ENCODE measurements at regions not wholly inside any gene's neighbourhood (a gene's known extent, or its start where the extent isn't known, plus 50 kb on each side); places are given as distances from the start of the nearest gene placed in this dataset.

GRCh38 chr10:44172883-44173607, 211.9 kb downstream of the CXCL12 start:
- H3K4me1 Mint-ChIP-seq (ENCODE audit: low read depth, unreplicated experiment), result no peaks in the 10 kb centered on the region
- BruUV-seq (replicated peaks), result no TSS peak
- H3K9me3 Mint-ChIP-seq (ENCODE audit: low read depth, unreplicated experiment), result peaks cover 19% of the 10 kb centered on the region
- DNase-seq, result no peak
- intact Hi-C loops (cut with micrococcal nuclease; ENCODE audit: unreplicated experiment), result no loop called here
- CTCF ChIA-PET, result no interaction called here
- peaks cover 9% of the 10 kb centered on the region for H3K27me3 Mint-ChIP-seq (ENCODE audit: unreplicated experiment)
- TF ChIP-seq CTCF (IDR thresholded peaks at IDR 0.05; ENCODE audit: unreplicated experiment), result no peak
- no peaks in the 10 kb centered on the region for H3K36me3 Mint-ChIP-seq (ENCODE audit: insufficient read depth, unreplicated experiment)
- no peak overlapping the region for H3K4me3 Mint-ChIP-seq (ENCODE audit: low read depth, unreplicated experiment)
- no peak overlapping the region for H3K27ac Mint-ChIP-seq (ENCODE audit: unreplicated experiment)

GRCh38 chr10:44171765-44172164, 213.1 kb downstream of the CXCL12 start:
- Mint-ChIP-seq H3K9me3 (ENCODE audit: low read depth, unreplicated experiment) (peaks cover 19% of the 10 kb centered on the region), H3K4me3 (ENCODE audit: low read depth, unreplicated experiment) (no peak overlapping the region), H3K27ac (ENCODE audit: unreplicated experiment) (no peak overlapping the region), H3K4me1 (ENCODE audit: low read depth, unreplicated experiment) (no peaks in the 10 kb centered on the region), H3K36me3 (ENCODE audit: insufficient read depth, unreplicated experiment) (no peaks in the 10 kb centered on the region), H3K27me3 (ENCODE audit: unreplicated experiment) (peaks cover 9% of the 10 kb centered on the region)
- no peak for TF ChIP-seq CTCF (IDR thresholded peaks at IDR 0.05; ENCODE audit: unreplicated experiment)
- intact Hi-C loops (cut with micrococcal nuclease; ENCODE audit: unreplicated experiment), result no loop called here
- no peak for DNase-seq
- CTCF ChIA-PET, result no interaction called here
- BruUV-seq (replicated peaks), result no TSS peak

- H3K4me1 Mint-ChIP-seq (ENCODE audit: low read depth, unreplicated experiment), result no peaks in the 10 kb centered on the region
- peaks cover 9% of the 10 kb centered on the region for H3K27me3 Mint-ChIP-seq (ENCODE audit: unreplicated experiment)
- H3K36me3 Mint-ChIP-seq (ENCODE audit: insufficient read depth, unreplicated experiment), result no peaks in the 10 kb centered on the region
- no peak for DNase-seq
- intact Hi-C loops (cut with micrococcal nuclease; ENCODE audit: unreplicated experiment), result no loop called here
- H3K9me3 Mint-ChIP-seq (ENCODE audit: low read depth, unreplicated experiment), result peaks cover 21% of the 10 kb centered on the region
- H3K4me3 Mint-ChIP-seq (ENCODE audit: low read depth, unreplicated experiment), result no peak overlapping the region
- CTCF ChIA-PET, result no interaction called here
- no TSS peak for BruUV-seq (replicated peaks)
- no peak overlapping the region for H3K27ac Mint-ChIP-seq (ENCODE audit: unreplicated experiment)
- no peak for TF ChIP-seq CTCF (IDR thresholded peaks at IDR 0.05; ENCODE audit: unreplicated experiment)
Observed at GRCh38 chr10:44168478-44168877, 216.4 kb downstream of the CXCL12 start.

- Mint-ChIP-seq H3K27me3 (ENCODE audit: unreplicated experiment) (peaks cover 9% of the 10 kb centered on the region), H3K9me3 (ENCODE audit: low read depth, unreplicated experiment) (peaks cover 22% of the 10 kb centered on the region)
Observed at GRCh38 chr10:44167752-44168151, 217.1 kb downstream of the CXCL12 start.

More at GRCh38 chr10:44167752-44168151, 217.1 kb downstream of the CXCL12 start:
- CTCF ChIA-PET, result no interaction called here
- intact Hi-C loops (cut with micrococcal nuclease; ENCODE audit: unreplicated experiment), result no loop called here
- TF ChIP-seq CTCF (IDR thresholded peaks at IDR 0.05; ENCODE audit: unreplicated experiment), result no peak
- DNase-seq, result no peak
- no peak overlapping the region for H3K27ac Mint-ChIP-seq (ENCODE audit: unreplicated experiment)
- BruUV-seq (replicated peaks), result no TSS peak
- no peaks in the 10 kb centered on the region for H3K4me1 Mint-ChIP-seq (ENCODE audit: low read depth, unreplicated experiment)
- H3K4me3 Mint-ChIP-seq (ENCODE audit: low read depth, unreplicated experiment), result no peak overlapping the region
- no peaks in the 10 kb centered on the region for H3K36me3 Mint-ChIP-seq (ENCODE audit: insufficient read depth, unreplicated experiment)

Measured in Calu3 (cell line).